ENCODE measurements at regions not wholly inside any gene's neighbourhood (a gene's known extent, or its start where the extent isn't known, plus 50 kb on each side); places are given as distances from the start of the nearest gene placed in this dataset.

- no TSS peak for BruUV-seq (replicated peaks)
- no peaks in the 10 kb centered on the region for H4K20me1 ChIP-seq (ENCODE audit: insufficient read depth, low read length)
- H3K4me2 ChIP-seq (ENCODE audit: low read depth, low read length): no peak overlapping the region
- H3K4me3 ChIP-seq (replicated peaks in 1 of 3; ENCODE audit: insufficient read depth in 1 of 3, low read depth in 2 of 3, low read length in 3 of 3): no peak overlapping the region
- H3K27me3 ChIP-seq (ENCODE audit: control insufficient read depth in 1 of 2, insufficient read depth in 2 of 2, low read length in 2 of 2): no peaks in the 10 kb centered on the region; a peak in 1 of 5 replicates
- DNase-seq (ENCODE audit: low spot score) (no peak), ATAC-seq (no peak), FAIRE-seq (no peak)
- no peak overlapping the region for H3K9ac ChIP-seq (ENCODE audit: insufficient read depth, low read depth, low read length)
- no peaks in the 10 kb centered on the region for H3K36me3 ChIP-seq (replicated peaks in 1 of 2; ENCODE audit: control insufficient read depth in 1 of 2, insufficient read depth in 2 of 2, low read length in 2 of 2)
- no peaks in the 10 kb centered on the region; the same call in 1 of the 2 replicates for H3K9me3 ChIP-seq (ENCODE audit: low read length)
- no peaks in the 10 kb centered on the region for H3K4me1 ChIP-seq (ENCODE audit: insufficient read depth, low read length)
- no peak overlapping the region for H3K27ac ChIP-seq (ENCODE audit: extremely low read length, insufficient read depth, low read length)
- peak overlapping the region; percentile 29 for H2AFZ ChIP-seq (ENCODE audit: low read length)
- ChIA-PET CTCF (ENCODE audit: low intra/inter-chr PET ratio, low total read pairs) (no interaction called here), POLR2A (no interaction called here)
- in situ Hi-C loops (cut with HindIII; ENCODE audit: extremely low pct_ligation_motif_present, low pct_unique_long_range_greater_than_20kb): no loop called here
- intact Hi-C loops (cut with micrococcal nuclease; ENCODE audit: unreplicated experiment): no loop called here
- H3K79me2 ChIP-seq (ENCODE audit: insufficient read depth, low read length): no peaks in the 10 kb centered on the region
- TF ChIP-seq ZFAT (CRISPR knock-in tag; conservative IDR thresholded peaks at IDR 0.05): no peak
- no peak for TF ChIP-seq MYC (CRISPR knock-in tag; IDR thresholded peaks at IDR 0.05; ENCODE audit: borderline replicate concordance)
- TF ChIP-seq, protein P1, sequence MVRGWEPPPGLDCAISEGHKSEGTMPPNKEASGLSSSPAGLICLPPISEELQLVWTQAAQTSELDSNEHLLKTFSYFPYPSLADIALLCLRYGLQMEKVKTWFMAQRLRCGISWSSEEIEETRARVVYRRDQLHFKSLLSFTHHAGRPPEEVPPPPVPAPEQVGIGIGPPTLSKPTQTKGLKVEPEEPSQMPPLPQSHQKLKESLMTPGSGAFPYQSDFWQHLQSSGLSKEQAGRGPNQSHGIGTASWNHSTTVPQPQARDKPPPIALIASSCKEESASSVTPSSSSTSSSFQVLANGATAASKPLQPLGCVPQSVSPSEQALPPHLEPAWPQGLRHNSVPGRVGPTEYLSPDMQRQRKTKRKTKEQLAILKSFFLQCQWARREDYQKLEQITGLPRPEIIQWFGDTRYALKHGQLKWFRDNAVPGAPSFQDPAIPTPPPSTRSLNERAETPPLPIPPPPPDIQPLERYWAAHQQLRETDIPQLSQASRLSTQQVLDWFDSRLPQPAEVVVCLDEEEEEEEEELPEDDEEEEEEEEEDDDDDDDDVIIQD (CRISPR knock-in tag; IDR thresholded peaks at IDR 0.05; ENCODE audit: low read depth): no peak
- no peak for TF ChIP-seq SMARCC2 (IDR thresholded peaks at IDR 0.05)
- TF ChIP-seq SALL2 (CRISPR knock-in tag; IDR thresholded peaks at IDR 0.05): no peak
- TF ChIP-seq ZNF619 (CRISPR knock-in tag; IDR thresholded peaks at IDR 0.05): no peak
- no peak for TF ChIP-seq ZNF256 (CRISPR knock-in tag; conservative IDR thresholded peaks at IDR 0.05)
- TF ChIP-seq ZNF432 (CRISPR knock-in tag; IDR thresholded peaks at IDR 0.05; ENCODE audit: borderline replicate concordance): no peak
- no peak for TF ChIP-seq CEBPG (CRISPR knock-in tag; IDR thresholded peaks at IDR 0.05)
- TF ChIP-seq THYN1 (CRISPR knock-in tag; IDR thresholded peaks at IDR 0.05; ENCODE audit: borderline replicate concordance, low read depth): no peak
- no peak for TF ChIP-seq TEAD3 (CRISPR knock-in tag; optimal IDR thresholded peaks at IDR 0.05; ENCODE audit: borderline replicate concordance)
- TF ChIP-seq, protein P2, sequence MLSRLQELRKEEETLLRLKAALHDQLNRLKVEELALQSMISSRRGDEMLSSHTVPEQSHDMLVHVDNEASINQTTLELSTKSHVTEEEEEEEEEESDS (CRISPR knock-in tag; IDR thresholded peaks at IDR 0.05; ENCODE audit: borderline replicate concordance): no peak
- no peak for TF ChIP-seq SRSF4 (IDR thresholded peaks at IDR 0.05; ENCODE audit: low read depth, low read length, poor library complexity, severe bottlenecking)
- no peak for TF ChIP-seq ZNF142 (CRISPR knock-in tag; IDR thresholded peaks at IDR 0.05)
- no peak for TF ChIP-seq DNMT1 (CRISPR knock-in tag; IDR thresholded peaks at IDR 0.05)
- no peak for TF ChIP-seq ZNF530 (CRISPR knock-in tag; IDR thresholded peaks at IDR 0.05; ENCODE audit: low read depth)
- no peak for TF ChIP-seq ZNF704 (CRISPR knock-in tag; IDR thresholded peaks at IDR 0.05; ENCODE audit: borderline replicate concordance)
Observed at GRCh38 chr4:43757147-43757546, 691.5 kb downstream of the KCTD8 start.

Measured in HepG2 (cell line).